Activated CD4-positive, CD25-positive, alpha-beta regulatory T cell treated with anti-CD3 and anti-CD28 coated beads, Interleukin-2, amount 50 U/mL, for 16 hours (primary cell): ENCODE measurements at regions not wholly inside any gene's neighbourhood (a gene's known extent, or its start where the extent isn't known, plus 50 kb on each side); places are given as distances from the start of the nearest gene placed in this dataset.

Experiments
- DNase-seq: peaks from one replicate; pipeline ENCODE4 v3.0.0-alpha.2; 2020; ENCODE audit warnings: low read depth, low spot score

DNA sequence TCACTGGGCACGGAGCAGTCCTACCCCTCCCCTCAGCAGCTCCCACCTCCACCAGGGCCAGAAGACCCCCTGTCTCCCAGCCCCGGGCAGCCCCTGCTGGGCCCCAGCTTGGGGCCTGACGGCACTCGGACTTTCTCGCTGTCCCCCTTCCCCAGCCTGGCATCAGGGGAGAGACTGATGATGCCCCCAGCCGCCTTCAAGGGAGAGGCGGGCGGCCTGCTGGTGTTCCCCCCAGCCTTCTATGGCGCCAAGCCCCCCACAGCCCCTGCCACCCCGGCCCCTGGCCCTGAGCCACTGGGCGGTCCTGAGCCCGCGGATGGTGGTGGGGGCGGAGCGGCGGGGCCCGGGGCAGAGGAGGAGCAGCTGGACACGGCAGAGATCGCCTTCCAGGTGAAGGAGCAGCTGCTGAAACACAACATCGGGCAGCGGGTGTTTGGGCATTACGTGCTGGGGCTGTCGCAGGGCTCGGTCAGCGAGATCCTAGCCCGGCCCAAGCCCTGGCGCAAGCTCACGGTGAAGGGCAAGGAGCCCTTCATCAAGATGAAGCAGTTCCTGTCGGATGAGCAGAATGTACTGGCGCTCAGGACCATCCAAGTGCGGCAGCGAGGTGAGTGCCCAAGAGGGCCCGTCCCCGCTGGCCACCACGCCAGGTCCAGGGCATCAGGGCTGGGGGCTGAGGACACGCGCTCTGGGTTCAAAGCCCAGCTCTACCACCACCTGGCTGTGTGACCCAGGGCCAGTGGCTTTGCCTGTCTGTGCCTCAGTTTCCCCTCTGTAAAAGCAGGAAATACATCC is 58.6 kb downstream of the PHETA1 start:
- DNase-seq: no peak

GRCh38 chr12:111309584-111309983 is 59.3 kb downstream of the PHETA1 start:
- DNase-seq: no peak

GRCh38 chr12:111308473-111308872 is 60.4 kb downstream of the PHETA1 start:
- no peak for DNase-seq

GRCh38 chr12:111304642-111305071 is 64.2 kb downstream of the PHETA1 start:
- no peak for DNase-seq

DNA sequence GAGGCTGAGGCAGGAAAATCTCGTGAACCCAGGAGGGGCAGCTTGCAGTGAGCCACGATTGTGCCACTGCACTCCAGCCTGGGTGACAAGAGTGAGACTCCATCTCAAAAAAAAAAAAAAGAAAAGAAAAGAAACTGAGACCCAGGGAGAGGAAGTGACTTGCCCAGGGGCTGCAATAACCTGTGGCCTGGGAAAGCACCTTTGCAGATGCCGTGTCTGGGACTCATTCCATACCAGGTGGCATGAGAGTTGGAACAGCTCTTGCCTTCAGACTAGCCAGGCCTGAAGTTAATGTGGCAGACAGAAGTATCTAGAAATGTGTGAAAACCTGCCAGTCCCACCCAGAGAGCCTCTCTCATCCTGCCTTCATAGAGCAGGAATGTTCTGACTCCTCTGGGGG is 65.4 kb downstream of the PHETA1 start:
- DNase-seq: no peak

DNA sequence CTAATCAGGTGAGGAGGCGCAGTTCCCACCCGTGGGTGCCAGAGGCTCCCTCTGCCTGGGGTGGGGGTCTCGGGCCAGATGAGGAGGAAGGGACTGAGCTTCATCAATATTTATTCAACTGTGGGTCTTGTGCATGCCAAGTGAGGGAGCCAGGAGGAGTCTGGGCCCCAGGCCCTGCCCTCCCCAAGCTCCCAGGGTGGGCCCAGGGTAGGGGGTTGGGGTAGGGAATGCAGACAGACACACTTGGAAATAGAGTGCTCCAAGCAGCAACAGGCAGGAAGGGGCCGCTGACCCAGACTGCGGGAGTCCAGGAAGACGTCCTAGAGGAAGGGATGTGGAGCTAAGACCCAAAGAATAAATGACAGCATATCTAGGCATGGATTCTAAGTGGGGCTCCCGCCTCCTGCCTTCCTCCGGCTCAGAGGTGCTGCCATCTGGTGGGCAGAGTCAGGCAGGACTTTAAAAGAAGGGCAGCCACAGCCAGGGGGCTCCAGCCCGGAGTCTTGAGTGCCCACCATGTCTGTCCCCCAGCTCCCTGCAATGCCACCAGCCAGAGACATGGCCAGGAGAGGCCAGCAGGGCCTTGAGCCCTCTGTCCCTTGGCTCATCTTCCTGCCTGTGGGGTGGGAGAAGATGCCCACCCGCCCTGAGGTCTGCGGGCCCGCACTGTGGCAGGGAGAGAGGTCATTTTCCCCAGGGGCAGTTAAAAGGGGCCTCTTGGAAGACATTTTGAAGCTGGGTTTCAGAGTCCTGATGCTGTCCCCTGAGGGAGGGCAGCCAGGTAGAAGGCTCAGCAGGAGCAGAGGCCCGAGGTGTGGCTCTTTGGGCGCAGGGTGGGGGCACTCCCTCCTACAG is 70.1 kb downstream of the PHETA1 start:
- DNase-seq: peak; percentile 10

DNA sequence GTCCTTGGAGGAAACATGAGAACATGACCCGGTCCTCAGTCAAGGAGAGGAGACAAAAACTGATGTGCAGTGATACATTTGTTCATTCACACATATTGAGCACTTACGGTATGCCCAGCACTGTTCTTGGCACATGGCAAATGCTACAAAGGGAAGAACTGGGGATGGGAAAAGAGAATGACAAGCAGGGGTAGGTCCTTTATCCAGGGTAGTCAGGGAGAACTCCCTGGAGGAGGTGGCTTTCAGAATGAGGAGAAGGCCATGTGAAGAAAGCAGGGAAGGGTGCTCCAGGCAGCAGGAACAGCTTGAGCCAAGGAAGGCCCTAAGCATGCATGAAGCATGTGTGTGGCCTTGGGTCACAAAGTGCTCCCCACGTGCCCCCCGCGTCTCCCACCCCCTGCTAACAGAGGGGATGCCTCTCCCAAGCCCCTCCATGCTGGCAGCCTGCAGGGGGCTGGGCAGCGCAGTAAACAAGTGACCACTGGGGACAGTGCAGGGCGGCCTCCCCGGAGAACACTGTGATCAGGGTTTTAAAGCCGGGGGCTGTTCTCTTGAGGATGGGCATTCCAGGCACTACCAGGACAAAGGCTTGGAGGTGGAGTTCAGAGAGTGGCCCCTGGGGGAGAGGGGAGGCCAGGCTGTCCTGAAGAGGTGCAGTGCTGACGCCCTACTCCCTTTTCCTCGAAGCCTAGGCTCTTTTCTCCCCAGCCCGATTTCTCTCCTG is 71.0 kb downstream of the PHETA1 start:
- no peak for DNase-seq

DNA sequence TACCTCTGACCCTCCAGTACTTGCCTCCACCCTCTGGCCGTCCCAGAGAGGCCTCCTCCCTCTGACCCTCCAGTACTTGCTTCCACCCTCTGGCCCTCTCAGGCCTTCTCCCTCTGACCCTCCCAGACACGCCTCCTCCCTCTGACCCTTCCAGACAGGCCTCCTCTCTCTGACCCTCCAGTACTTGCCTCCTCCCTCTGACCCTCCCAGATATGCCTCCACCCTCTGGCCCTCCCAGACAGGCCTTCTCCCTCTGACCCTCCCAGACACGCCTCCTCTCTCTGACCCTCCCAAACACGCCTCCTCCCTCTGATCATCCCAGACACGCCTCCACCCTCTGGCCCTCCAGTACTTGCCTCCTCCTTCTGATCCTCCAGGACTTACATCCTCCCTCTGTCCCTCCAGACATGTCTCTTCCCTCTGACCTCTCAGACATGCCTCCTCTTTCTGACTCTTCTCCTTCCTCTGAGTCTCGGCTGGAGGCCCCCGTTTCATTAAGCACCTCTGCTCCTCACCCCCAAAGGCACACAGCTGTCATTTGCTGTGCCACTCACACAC is 71.9 kb downstream of the PHETA1 start:
- no peak for DNase-seq

DNA sequence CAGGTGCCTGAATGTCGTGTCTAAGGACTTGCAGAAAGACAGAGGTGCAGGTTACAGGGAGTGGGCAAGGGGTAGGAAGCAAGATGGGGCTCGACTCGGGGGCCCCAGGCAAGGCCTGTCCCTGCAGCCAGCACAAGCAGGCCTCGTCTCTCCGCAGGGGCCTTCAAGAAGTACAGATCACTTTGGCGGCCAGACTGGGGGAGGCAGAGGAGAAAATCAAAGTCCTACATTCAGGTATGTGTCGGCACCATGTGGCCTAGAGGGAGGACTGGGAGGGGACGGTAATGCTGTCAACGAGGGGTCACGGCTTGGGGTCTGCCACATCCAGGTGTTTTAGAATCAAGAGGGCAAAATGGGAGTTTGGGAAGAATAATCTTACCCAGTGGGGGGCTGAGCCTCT is 73.7 kb downstream of the PHETA1 start:
- DNase-seq: no peak

- no peak for DNase-seq
Measured at GRCh38 chr12:111293266-111294009, 75.5 kb downstream of the PHETA1 start.

DNA sequence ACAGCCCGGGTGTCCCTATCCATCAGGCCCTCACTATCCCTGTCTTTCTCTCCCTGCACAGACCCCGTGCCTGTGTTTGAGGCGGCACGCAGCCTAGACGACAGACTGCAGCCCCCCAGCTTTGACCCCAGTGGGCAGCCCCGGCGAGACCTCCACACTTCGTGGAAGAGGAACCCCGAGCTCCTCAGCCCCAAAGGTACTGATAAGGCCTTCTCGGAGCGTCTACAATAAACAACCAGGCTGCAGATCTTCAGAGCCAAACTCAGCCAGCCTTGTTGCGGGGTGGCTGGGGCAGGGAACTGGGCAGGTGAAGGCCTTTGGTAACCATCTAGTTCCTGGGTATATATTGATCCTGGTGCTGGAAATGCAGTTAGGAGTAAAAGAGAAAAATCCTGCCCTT is 77.5 kb downstream of the PHETA1 start:
- no peak for DNase-seq

GRCh38 chr12:111288771-111289170 is 80.1 kb downstream of the PHETA1 start:
- DNase-seq: no peak

DNA sequence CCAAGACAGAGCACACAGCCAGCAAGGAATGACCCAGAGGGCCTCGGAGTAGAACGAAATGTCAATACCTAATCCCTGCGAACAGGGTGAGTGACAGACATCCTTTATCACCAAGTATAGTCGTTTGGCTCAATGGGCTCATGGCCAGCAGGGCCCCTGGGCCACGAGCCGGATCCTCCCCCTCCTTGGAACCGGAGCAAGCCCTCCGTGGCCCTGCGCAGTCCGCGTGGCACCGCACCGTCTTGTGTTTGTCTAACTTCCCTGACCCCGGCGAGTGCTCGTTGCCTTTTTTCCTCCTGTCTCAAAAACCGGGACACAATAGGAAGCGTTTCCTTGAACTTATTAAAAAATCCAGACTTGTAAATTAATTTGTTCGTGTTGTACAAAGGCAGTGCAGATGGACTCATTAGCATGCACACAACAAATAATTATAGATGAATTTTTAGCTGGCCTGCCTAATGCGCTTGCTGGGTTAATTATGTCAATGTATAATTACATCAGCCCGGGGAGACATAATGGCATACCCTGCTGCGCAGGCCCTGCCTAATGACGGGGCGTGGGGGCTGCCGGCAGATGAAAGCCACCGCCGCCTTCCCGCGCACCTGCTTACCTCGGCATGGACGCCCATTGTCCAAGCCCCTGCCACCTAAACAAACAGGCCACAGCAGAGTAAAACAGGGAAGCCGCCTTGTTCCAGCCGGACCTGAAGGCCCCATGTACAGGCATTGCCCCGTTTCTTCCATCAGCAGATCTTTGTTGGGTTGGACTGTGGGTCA is 81.6 kb downstream of the PHETA1 start:
- DNase-seq: no peak

- DNase-seq: no peak
Measured at GRCh38 chr12:111285200-111285599, 83.7 kb downstream of the PHETA1 start.

DNA sequence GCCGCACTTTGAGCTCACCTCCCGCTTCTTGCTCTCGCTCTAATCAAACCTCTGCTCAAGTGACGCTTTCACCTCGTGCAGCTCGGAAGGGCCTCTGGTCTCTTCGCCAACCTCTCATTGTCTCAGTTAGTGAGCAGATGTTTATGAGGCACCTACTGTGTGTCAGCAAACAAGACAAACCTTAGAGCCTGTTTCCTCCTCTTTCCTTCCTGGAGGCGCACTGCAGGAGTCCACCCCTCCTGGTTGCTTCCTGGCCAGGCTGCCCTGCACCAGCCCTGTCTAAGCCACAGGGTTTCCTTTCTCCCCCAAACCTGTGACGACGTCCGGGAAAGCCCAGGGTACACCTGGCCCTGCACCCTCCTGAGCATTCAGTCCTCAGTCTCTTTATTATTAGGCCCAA is 84.2 kb downstream of the PHETA1 start:
- no peak for DNase-seq

DNA sequence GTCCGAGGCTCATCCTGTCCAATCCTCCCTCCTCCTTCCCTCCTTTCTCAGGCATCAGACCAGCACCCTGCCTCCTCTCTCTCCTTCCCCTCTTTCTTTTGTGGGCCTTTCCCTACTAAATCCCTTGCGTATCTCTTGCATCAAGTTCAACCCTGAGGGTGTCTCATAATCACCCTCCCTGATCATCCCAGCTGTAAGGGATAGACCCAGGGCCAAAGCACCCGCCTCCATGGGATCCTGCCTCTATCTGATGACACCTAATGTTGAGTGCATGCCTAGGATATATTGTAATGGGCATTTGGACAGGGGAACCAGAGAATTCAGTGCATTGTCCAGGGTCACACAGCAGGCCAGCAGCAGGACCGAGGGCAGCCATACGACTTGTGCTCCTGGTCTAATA is 84.9 kb downstream of the PHETA1 start:
- DNase-seq: no peak

- no peak for DNase-seq
Measured at GRCh38 chr12:111283521-111283920, 85.4 kb downstream of the PHETA1 start.

- no peak for DNase-seq
Measured at GRCh38 chr12:111277570-111277969, 91.3 kb downstream of the PHETA1 start.

DNA sequence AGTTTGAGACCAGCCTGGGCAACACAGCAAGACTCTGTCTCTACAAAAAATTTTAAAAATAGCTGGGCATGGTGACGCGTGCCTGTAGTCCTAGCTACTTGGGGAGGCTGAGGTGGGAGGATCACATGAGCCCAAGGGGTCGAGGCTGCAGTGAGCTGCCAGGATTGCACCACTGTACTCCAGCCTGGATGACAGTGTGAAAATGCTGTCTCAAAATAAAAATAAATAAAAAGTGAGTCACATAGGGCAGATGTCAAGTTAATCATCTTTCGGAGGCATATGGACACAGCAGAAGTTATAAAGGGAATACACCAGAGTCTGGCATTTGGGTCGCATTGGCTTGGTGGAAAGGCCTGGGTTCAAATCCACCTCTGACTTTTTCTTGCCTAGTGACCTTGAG is 92.7 kb downstream of the PHETA1 start:
- no peak for DNase-seq

GRCh38 chr12:111275308-111275707 is 93.6 kb downstream of the PHETA1 start:
- DNase-seq: no peak
